ENCODE measurements at regions not wholly inside any gene's neighbourhood (a gene's known extent, or its start where the extent isn't known, plus 50 kb on each side); places are given as distances from the start of the nearest gene placed in this dataset.

DNA sequence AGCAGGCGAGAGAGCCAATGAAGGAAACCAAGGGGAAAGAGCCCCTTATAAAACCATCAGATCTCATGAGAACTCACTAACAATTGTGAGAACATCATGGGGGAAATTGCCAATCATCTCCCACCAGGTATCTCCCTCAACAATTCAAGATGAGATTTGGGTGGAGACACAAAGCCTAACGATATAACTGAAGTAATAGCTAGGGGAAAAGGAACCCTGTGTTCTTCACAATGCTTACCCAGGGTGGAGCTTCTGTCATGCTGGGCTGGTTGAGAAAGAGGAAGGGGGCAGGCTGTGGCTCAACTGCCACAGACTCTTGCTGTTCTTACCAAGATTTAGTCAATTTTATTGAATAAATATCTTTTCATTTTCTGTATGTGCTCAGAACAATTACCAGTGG, 392.1 kb upstream of the HS6ST1 start:
- Histone ChIP-seq H3K36me3 (ENCODE audit: insufficient read depth, low read length) (no peaks in the 10 kb centered on the region), H3K4me3 (ENCODE audit: low read depth, low read length) (no peak overlapping the region), H2AFZ (ENCODE audit: low read length, unreplicated experiment) (no peak overlapping the region), H3K27me3 (ENCODE audit: insufficient read depth, low read length) (peaks cover 2% of the 10 kb centered on the region), H3K4me1 (ENCODE audit: control insufficient read depth, insufficient read depth, low read length, unreplicated experiment) (no peaks in the 10 kb centered on the region), H3K27ac (ENCODE audit: low read depth, low read length) (no peak overlapping the region), H3K79me2 (ENCODE audit: control insufficient read depth, insufficient read depth, low read length, unreplicated experiment) (no peaks in the 10 kb centered on the region)

- no peaks in the 10 kb centered on the region for H3K4me1 ChIP-seq (ENCODE audit: control insufficient read depth, insufficient read depth, low read length, unreplicated experiment)
- H3K79me2 ChIP-seq (ENCODE audit: control insufficient read depth, insufficient read depth, low read length, unreplicated experiment) = no peaks in the 10 kb centered on the region
- no peak overlapping the region for H3K27ac ChIP-seq (ENCODE audit: low read depth, low read length)
- peaks cover 14% of the 10 kb centered on the region for H3K27me3 ChIP-seq (ENCODE audit: insufficient read depth, low read length)
- H2AFZ ChIP-seq (ENCODE audit: low read length, unreplicated experiment) = no peak overlapping the region
- no peaks in the 10 kb centered on the region for H3K36me3 ChIP-seq (ENCODE audit: insufficient read depth, low read length)
- H3K4me3 ChIP-seq (ENCODE audit: low read depth, low read length) = no peak overlapping the region
Measured at GRCh38 chr2:128714285-128714684, 395.6 kb upstream of the HS6ST1 start.

GRCh38 chr2:128714851-128715312, 396.2 kb upstream of the HS6ST1 start:
- Histone ChIP-seq H3K27ac (ENCODE audit: low read depth, low read length) (no peak overlapping the region), H3K4me3 (ENCODE audit: low read depth, low read length) (no peak overlapping the region), H3K36me3 (ENCODE audit: insufficient read depth, low read length) (no peaks in the 10 kb centered on the region)

GRCh38 chr2:128715360-128715759, 396.7 kb upstream of the HS6ST1 start:
- H3K79me2 ChIP-seq (ENCODE audit: control insufficient read depth, insufficient read depth, low read length, unreplicated experiment) = no peaks in the 10 kb centered on the region
- no peak overlapping the region for H3K4me3 ChIP-seq (ENCODE audit: low read depth, low read length)
- no peaks in the 10 kb centered on the region for H3K4me1 ChIP-seq (ENCODE audit: control insufficient read depth, insufficient read depth, low read length, unreplicated experiment)
- no peaks in the 10 kb centered on the region for H3K36me3 ChIP-seq (ENCODE audit: insufficient read depth, low read length)
- no peak overlapping the region for H2AFZ ChIP-seq (ENCODE audit: low read length, unreplicated experiment)
- H3K27me3 ChIP-seq (ENCODE audit: insufficient read depth, low read length) = peaks cover 14% of the 10 kb centered on the region
- no peak overlapping the region for H3K27ac ChIP-seq (ENCODE audit: low read depth, low read length)

More at GRCh38 chr2:128714851-128715312, 396.2 kb upstream of the HS6ST1 start:
- Histone ChIP-seq H3K27me3 (ENCODE audit: insufficient read depth, low read length) (peaks cover 14% of the 10 kb centered on the region), H2AFZ (ENCODE audit: low read length, unreplicated experiment) (no peak overlapping the region), H3K79me2 (ENCODE audit: control insufficient read depth, insufficient read depth, low read length, unreplicated experiment) (no peaks in the 10 kb centered on the region), H3K4me1 (ENCODE audit: control insufficient read depth, insufficient read depth, low read length, unreplicated experiment) (no peaks in the 10 kb centered on the region)

DNA sequence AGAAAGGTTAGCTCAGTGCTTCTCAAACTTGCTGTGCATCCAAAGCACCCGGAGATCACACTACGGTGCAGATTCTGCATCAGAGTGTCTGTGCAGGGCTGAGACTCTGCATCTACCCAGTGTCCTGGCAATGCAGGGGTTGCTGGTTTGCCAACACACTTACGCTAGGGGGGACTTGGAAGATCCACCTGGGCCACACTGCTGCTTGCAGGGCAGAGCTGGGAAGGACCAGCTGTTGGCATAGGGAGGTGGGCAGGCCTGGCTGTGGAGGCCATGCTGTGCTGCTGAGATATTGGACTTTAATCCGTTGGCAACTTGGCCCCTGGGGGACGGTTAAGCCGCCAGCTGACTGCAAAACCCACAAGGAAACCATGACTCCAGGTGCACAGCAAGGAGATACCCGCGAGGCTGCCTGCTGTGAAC, 397.6 kb upstream of the HS6ST1 start:
- Histone ChIP-seq H3K36me3 (ENCODE audit: insufficient read depth, low read length) (no peaks in the 10 kb centered on the region), H3K27me3 (ENCODE audit: insufficient read depth, low read length) (peaks cover 14% of the 10 kb centered on the region), H3K79me2 (ENCODE audit: control insufficient read depth, insufficient read depth, low read length, unreplicated experiment) (no peaks in the 10 kb centered on the region), H3K27ac (ENCODE audit: low read depth, low read length) (no peak overlapping the region), H2AFZ (ENCODE audit: low read length, unreplicated experiment) (no peak overlapping the region), H3K4me1 (ENCODE audit: control insufficient read depth, insufficient read depth, low read length, unreplicated experiment) (no peaks in the 10 kb centered on the region), H3K4me3 (ENCODE audit: low read depth, low read length) (no peak overlapping the region)

- Histone ChIP-seq H2AFZ (ENCODE audit: low read length, unreplicated experiment) (no peak overlapping the region), H3K4me1 (ENCODE audit: control insufficient read depth, insufficient read depth, low read length, unreplicated experiment) (no peaks in the 10 kb centered on the region), H3K79me2 (ENCODE audit: control insufficient read depth, insufficient read depth, low read length, unreplicated experiment) (no peaks in the 10 kb centered on the region), H3K27ac (ENCODE audit: low read depth, low read length) (no peak overlapping the region), H3K36me3 (ENCODE audit: insufficient read depth, low read length) (no peaks in the 10 kb centered on the region), H3K4me3 (ENCODE audit: low read depth, low read length) (no peak overlapping the region), H3K27me3 (ENCODE audit: insufficient read depth, low read length) (peaks cover 14% of the 10 kb centered on the region)
Measured at GRCh38 chr2:128717758-128718710, 399.4 kb upstream of the HS6ST1 start.

- Histone ChIP-seq H2AFZ (ENCODE audit: low read length, unreplicated experiment) (no peak overlapping the region), H3K27me3 (ENCODE audit: insufficient read depth, low read length) (peaks cover 14% of the 10 kb centered on the region), H3K4me1 (ENCODE audit: control insufficient read depth, insufficient read depth, low read length, unreplicated experiment) (no peaks in the 10 kb centered on the region), H3K79me2 (ENCODE audit: control insufficient read depth, insufficient read depth, low read length, unreplicated experiment) (no peaks in the 10 kb centered on the region), H3K4me3 (ENCODE audit: low read depth, low read length) (no peak overlapping the region), H3K27ac (ENCODE audit: low read depth, low read length) (no peak overlapping the region), H3K36me3 (ENCODE audit: insufficient read depth, low read length) (no peaks in the 10 kb centered on the region)
Measured at GRCh38 chr2:128720080-128721022, 401.7 kb upstream of the HS6ST1 start.

DNA sequence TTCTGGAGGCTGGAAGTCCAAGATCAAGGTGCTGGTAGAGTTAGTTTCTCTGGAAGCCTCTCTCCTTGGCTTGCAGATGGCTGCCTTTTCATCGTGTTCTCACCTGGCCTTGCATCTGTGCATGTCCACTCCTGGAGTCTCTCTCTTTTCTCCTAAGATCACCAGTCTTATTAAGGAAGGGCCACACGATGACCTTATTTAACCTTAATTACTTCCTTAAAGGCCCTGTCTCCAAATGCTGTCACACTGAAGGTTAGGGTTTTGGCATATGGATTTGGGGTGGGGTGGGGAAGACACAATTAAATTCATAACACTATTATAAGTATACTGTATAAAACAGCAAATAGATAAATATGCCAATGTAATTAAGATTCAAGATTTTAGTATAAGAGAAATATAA, 402.4 kb upstream of the HS6ST1 start:
- no peaks in the 10 kb centered on the region for H3K36me3 ChIP-seq (ENCODE audit: insufficient read depth, low read length)
- no peaks in the 10 kb centered on the region for H3K79me2 ChIP-seq (ENCODE audit: control insufficient read depth, insufficient read depth, low read length, unreplicated experiment)
- H3K4me1 ChIP-seq (ENCODE audit: control insufficient read depth, insufficient read depth, low read length, unreplicated experiment) = no peaks in the 10 kb centered on the region
- H3K27me3 ChIP-seq (ENCODE audit: insufficient read depth, low read length) = peaks cover 9% of the 10 kb centered on the region
- H3K27ac ChIP-seq (ENCODE audit: low read depth, low read length) = no peak overlapping the region
- no peak overlapping the region for H3K4me3 ChIP-seq (ENCODE audit: low read depth, low read length)
- H2AFZ ChIP-seq (ENCODE audit: low read length, unreplicated experiment) = no peak overlapping the region

- H3K36me3 ChIP-seq (ENCODE audit: insufficient read depth, low read length) = no peaks in the 10 kb centered on the region
- H3K27me3 ChIP-seq (ENCODE audit: insufficient read depth, low read length) = no peaks in the 10 kb centered on the region
- H3K4me1 ChIP-seq (ENCODE audit: control insufficient read depth, insufficient read depth, low read length, unreplicated experiment) = peaks cover 5% of the 10 kb centered on the region
- H3K4me3 ChIP-seq (ENCODE audit: low read depth, low read length) = no peak overlapping the region
- no peak overlapping the region for H3K27ac ChIP-seq (ENCODE audit: low read depth, low read length)
- no peaks in the 10 kb centered on the region for H3K79me2 ChIP-seq (ENCODE audit: control insufficient read depth, insufficient read depth, low read length, unreplicated experiment)
- H2AFZ ChIP-seq (ENCODE audit: low read length, unreplicated experiment) = no peak overlapping the region
Measured at GRCh38 chr2:128722489-128722888, 403.8 kb upstream of the HS6ST1 start.

DNA sequence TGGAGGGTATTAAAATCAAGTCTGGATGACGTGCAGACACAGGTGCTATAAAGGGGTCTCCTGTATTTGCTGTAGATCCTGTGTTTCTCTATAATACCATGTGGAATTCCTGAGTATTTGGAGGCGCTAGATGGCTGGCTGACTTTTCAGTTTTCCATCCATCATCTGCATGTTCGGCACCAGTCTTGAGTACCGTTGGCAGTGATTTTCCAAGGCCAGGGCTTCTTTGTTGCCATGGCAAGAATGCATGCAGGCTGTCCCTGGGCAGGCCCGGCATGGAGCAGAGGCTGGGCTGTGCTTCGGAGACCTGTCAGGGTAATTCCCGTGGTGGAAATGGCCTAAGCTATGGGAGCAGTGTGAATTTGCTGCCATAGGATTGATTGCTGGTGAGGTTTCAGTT, 405.9 kb upstream of the HS6ST1 start:
- Histone ChIP-seq H2AFZ (ENCODE audit: low read length, unreplicated experiment) (no peak overlapping the region), H3K79me2 (ENCODE audit: control insufficient read depth, insufficient read depth, low read length, unreplicated experiment) (no peaks in the 10 kb centered on the region), H3K4me3 (ENCODE audit: low read depth, low read length) (no peak overlapping the region), H3K36me3 (ENCODE audit: insufficient read depth, low read length) (0 out of 2 replicates have a peak, but pooled peaks cover 3% of the 10 kb centered on the region), H3K27ac (ENCODE audit: low read depth, low read length) (no peak overlapping the region), H3K27me3 (ENCODE audit: insufficient read depth, low read length) (no peaks in the 10 kb centered on the region), H3K4me1 (ENCODE audit: control insufficient read depth, insufficient read depth, low read length, unreplicated experiment) (peaks cover 12% of the 10 kb centered on the region)
